ENCODE measurements at regions not wholly inside any gene's neighbourhood (a gene's known extent, or its start where the extent isn't known, plus 50 kb on each side); places are given as distances from the start of the nearest gene placed in this dataset.

DNA sequence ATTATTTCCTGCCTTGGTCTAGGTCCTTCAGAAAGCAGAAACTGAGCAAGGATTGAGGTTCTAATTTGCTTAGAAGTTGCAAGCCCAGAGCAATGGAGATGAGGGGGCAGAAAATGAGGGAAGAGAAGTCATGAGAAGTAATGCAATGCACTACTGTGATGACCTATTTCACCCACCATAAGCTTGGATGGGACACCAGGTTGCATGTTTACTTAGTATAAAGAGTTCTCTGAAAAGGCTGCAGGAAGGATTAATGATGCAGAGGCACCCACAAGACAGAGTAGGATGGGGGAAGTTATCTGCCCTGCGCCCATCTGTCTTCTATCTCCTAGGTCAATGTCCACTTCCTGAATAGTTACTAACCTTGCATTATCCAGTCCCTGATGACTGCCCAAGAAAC lies 84.8 kb upstream of the SNRK start:
- TF ChIP-seq, protein P1, sequence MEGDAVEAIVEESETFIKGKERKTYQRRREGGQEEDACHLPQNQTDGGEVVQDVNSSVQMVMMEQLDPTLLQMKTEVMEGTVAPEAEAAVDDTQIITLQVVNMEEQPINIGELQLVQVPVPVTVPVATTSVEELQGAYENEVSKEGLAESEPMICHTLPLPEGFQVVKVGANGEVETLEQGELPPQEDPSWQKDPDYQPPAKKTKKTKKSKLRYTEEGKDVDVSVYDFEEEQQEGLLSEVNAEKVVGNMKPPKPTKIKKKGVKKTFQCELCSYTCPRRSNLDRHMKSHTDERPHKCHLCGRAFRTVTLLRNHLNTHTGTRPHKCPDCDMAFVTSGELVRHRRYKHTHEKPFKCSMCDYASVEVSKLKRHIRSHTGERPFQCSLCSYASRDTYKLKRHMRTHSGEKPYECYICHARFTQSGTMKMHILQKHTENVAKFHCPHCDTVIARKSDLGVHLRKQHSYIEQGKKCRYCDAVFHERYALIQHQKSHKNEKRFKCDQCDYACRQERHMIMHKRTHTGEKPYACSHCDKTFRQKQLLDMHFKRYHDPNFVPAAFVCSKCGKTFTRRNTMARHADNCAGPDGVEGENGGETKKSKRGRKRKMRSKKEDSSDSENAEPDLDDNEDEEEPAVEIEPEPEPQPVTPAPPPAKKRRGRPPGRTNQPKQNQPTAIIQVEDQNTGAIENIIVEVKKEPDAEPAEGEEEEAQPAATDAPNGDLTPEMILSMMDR (IDR thresholded peaks at IDR 0.05; ENCODE audit: insufficient read depth, low read length, missing control alignments) = no peak
- POLR2A ChIA-PET = no interaction called here
- CTCF ChIA-PET = interaction anchor here (1.2 kb wide), 1 partner anchor 40 kb away, joined by 3 read pairs; no protein-coding TSS in a partner anchor
- DNase-seq (ENCODE audit: low read depth, low spot score) = no peak
- H3K4me3 ChIP-seq (ENCODE audit: low read depth, low read length) = no peak overlapping the region

DNA sequence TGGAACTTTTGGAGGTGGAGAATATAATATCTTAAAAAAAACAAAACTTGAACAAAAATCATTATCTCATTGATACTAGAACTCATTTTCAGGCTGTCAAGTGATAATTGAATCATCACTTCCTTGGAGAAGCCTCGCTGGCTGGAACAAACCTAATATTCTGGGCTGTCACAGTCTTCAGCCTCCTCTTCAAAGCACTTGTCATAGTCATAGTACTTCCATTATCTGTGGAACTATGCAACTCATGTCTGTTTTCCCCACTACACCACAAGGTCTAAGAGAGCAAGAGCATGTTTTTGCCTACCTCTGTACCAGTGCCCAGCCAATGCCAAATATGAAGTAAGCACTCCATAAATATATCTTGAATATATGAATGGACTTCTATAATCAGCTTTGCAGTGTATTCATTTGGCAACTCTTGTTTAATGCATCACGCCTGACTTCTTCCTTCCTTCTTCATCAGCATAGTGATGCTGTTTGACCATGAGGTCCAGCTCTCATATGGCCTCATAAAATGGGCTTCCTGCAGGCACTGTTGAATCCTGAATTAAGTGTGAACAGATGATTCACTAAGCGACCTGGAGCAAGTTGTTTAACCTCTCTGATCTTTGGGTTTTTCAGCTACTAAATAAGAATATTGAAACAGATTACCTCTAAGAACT lies 86.6 kb upstream of the SNRK start:
- TF ChIP-seq, protein P1 (IDR thresholded peaks at IDR 0.05; ENCODE audit: insufficient read depth, low read length, missing control alignments) = no peak
- no peak overlapping the region for H3K4me3 ChIP-seq (ENCODE audit: low read depth, low read length)
- CTCF ChIA-PET = interaction anchor here (0.6 to 1.1 kb wide), 2 partner anchors 20 to 22 kb away, joined by 3 read pairs; no protein-coding TSS in a partner anchor
- POLR2A ChIA-PET = no interaction called here
- no peak for DNase-seq (ENCODE audit: low read depth, low spot score)

DNA sequence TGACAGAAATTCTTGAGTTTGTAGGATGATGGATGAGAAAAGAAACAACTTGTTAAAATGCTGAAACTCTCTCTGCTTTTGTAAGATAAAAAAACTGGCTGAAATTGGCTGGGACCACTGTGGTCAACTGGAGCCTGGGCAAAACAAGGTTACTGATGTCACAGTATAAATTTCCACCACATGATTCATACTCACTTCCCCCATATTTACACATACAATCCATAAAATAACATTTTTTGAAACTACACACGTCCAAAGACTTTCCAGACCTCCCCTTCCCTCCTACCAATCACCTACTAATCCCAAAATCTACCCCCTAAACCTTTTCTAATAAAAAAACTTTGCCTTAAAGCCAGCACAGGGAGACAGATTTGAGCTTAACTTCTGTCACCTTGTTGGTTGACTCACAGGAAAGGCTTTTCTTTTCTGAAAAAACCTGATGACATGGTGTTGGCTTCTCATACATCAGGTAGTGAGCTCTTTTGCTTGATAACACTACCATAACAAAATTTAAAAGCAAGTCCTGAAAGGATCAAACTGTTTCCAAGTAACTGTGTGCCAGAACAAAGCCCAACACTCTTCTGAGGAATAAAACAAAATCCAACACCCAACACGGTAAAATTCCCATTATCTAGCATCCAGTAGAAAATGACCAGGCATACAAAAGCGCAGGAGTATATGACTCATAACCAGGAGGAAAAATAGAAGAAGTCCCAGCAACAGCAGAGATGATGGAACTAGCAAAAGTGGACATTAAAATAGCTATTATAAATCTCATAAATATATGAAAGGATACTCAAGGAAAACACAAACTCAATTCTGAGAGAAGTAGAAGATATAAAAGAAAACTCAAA lies 87.3 kb upstream of the SNRK start:
- CTCF ChIA-PET = interaction anchor here (0.6 kb wide), 1 partner anchor 19 kb away, joined by 3 read pairs; no protein-coding TSS in a partner anchor
- no peak overlapping the region for H3K4me3 ChIP-seq (ENCODE audit: low read depth, low read length)
- POLR2A ChIA-PET = interaction anchor here (1.0 kb wide), 1 partner anchor 19 kb away, joined by 3 read pairs; no protein-coding TSS in a partner anchor
- TF ChIP-seq, protein P1 (IDR thresholded peaks at IDR 0.05; ENCODE audit: insufficient read depth, low read length, missing control alignments) = no peak
- no peak for DNase-seq (ENCODE audit: low read depth, low spot score)

DNA sequence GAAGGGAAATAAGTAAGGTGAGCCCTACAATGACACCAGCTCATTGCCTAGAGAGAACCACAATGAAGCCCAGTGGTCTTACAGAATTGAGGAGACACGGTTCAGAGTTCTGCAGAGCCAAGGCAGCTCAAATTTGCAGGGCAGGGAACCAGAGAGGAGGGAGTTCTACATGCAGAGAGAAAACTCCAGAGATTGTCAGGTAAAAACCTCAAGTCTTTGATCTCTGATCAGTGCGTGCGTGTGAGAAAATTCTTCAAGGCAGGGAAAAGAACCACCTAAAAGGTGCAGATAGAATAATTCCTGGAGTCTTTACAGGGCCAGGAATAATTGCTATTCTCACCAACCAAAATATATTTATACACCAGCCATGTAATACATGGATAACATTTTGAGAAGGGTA lies 88.0 kb upstream of the SNRK start:
- ChIA-PET POLR2A (interaction anchor here (1.0 kb wide), 1 partner anchor 20 kb away, joined by 3 read pairs; no protein-coding TSS in a partner anchor), CTCF (no interaction called here)
- TF ChIP-seq, protein P1 (IDR thresholded peaks at IDR 0.05; ENCODE audit: insufficient read depth, low read length, missing control alignments) = no peak
- DNase-seq (ENCODE audit: low read depth, low spot score) = no peak
- H3K4me3 ChIP-seq (ENCODE audit: low read depth, low read length) = no peak overlapping the region

DNA sequence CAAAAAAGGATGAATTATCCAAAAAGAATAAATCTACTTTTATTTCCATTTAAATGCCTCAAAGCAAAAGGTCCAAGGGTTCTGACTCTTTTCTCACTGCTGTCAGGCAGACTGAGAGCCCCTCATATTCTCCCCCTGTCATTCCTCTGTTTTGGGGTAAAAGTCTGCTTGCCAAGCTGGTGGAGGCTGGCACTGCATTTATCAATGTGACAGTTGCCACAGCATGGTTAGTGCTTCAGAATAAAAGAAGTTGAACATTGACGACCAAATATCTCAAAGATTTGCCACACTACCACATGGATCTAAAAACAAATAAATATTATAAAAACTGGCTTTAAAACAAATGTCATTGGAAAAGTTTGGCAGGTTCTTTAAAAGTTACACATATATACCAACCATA lies 89.2 kb upstream of the SNRK start:
- TF ChIP-seq, protein P1 (IDR thresholded peaks at IDR 0.05; ENCODE audit: insufficient read depth, low read length, missing control alignments) = no peak
- no peak for DNase-seq (ENCODE audit: low read depth, low spot score)
- no peak overlapping the region for H3K4me3 ChIP-seq (ENCODE audit: low read depth, low read length)
- ChIA-PET POLR2A (no interaction called here), CTCF (no interaction called here)

DNA sequence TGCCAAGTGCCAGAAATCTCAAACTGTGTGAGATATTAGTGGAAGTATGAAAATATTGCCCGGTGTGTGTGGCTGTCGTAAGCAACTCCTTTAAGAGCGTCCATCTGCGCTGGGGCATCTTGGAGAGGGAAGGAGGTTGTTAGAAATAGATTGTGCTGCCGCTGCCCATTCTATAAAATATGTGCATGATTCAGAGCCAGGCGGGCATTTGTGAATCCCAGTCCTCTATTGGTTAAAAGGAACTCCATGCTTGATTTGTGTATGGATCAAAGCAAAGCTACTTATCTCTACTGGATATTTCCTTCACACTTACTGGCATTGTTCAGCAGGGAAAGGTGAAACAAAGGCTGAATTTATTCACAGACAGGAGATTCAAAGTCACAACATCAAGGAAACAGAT lies 89.6 kb upstream of the SNRK start:
- no peak overlapping the region for H3K4me3 ChIP-seq (ENCODE audit: low read depth, low read length)
- TF ChIP-seq, protein P1 (IDR thresholded peaks at IDR 0.05; ENCODE audit: insufficient read depth, low read length, missing control alignments) = no peak
- CTCF ChIA-PET = no interaction called here
- no peak for DNase-seq (ENCODE audit: low read depth, low spot score)
- POLR2A ChIA-PET = no interaction called here

Measured in AG04449 (cell line).